Muscle layer of colon (tissue), 2 donors: ENCODE measurements at regions not wholly inside any gene's neighbourhood (a gene's known extent, or its start where the extent isn't known, plus 50 kb on each side); places are given as distances from the start of the nearest gene placed in this dataset.

Source experiments
- H3K27ac ChIP-seq: one replicate; pipeline ENCODE4 v1.7.0; 2013; ENCODE audit warnings: low read depth, mild to moderate bottlenecking, low read length, moderate library complexity
- H3K27me3 ChIP-seq, 2 donors: one replicate each; pipeline ENCODE4 v1.7.0; 2013; ENCODE audit warnings: low read length in 2 of 2, mild to moderate bottlenecking in 2 of 2; ENCODE audit not compliant: insufficient read depth in 2 of 2, control insufficient read depth in 1 of 2
- H3K36me3 ChIP-seq: one replicate; pipeline ENCODE4 v1.7.0; 2013; ENCODE audit warnings: mild to moderate bottlenecking, low read length; ENCODE audit not compliant: insufficient read depth
- H3K4me1 ChIP-seq: one replicate; pipeline ENCODE4 v1.7.0; 2013; ENCODE audit warnings: mild to moderate bottlenecking, low read length; ENCODE audit not compliant: insufficient read depth
- H3K4me3 ChIP-seq, 2 donors: one replicate each; pipeline ENCODE4 v1.7.0; 2013; ENCODE audit warnings: low read length in 2 of 2, low read depth in 1 of 2, mild to moderate bottlenecking in 1 of 2, moderate library complexity in 1 of 2
- H3K9ac ChIP-seq: one replicate; pipeline ENCODE4 v1.7.0; 2013; ENCODE audit warnings: low read length
- H3K9me3 ChIP-seq: one replicate; pipeline ENCODE4 v1.7.0; 2013; ENCODE audit warnings: mild to moderate bottlenecking, low read length
- donor health status: abdominal sarcoma.
- donor health status: Adenocarcinoma of cecum.

GRCh38 chr6:93940381-93940780 is 521.0 kb upstream of the EPHA7 start:
- no peaks in the 10 kb centered on the region for H3K9me3 ChIP-seq
- no peak overlapping the region for H3K9ac ChIP-seq
- no peak overlapping the region for H3K4me3 ChIP-seq
- no peaks in the 10 kb centered on the region for H3K36me3 ChIP-seq
- no peaks in the 10 kb centered on the region for H3K27me3 ChIP-seq
- H3K27ac ChIP-seq = no peak overlapping the region
- H3K4me1 ChIP-seq = no peaks in the 10 kb centered on the region

- H3K9me3 ChIP-seq = no peaks in the 10 kb centered on the region
- no peak overlapping the region for H3K9ac ChIP-seq
- H3K4me1 ChIP-seq = no peaks in the 10 kb centered on the region
- H3K36me3 ChIP-seq = no peaks in the 10 kb centered on the region
- no peaks in the 10 kb centered on the region for H3K27me3 ChIP-seq
- no peak overlapping the region for H3K4me3 ChIP-seq
- H3K27ac ChIP-seq = no peak overlapping the region
These were observed 512.8 kb upstream of the EPHA7 start for GRCh38 chr6:93932175-93932574.

- H3K27ac ChIP-seq = no peak overlapping the region
- H3K9ac ChIP-seq = no peak overlapping the region
- no peak overlapping the region for H3K4me3 ChIP-seq
- no peaks in the 10 kb centered on the region for H3K36me3 ChIP-seq
- no peaks in the 10 kb centered on the region for H3K9me3 ChIP-seq
- no peaks in the 10 kb centered on the region for H3K27me3 ChIP-seq
- no peaks in the 10 kb centered on the region for H3K4me1 ChIP-seq
These were observed 508.4 kb upstream of the EPHA7 start for GRCh38 chr6:93927731-93928130.

GRCh38 chr6:93919365-93919764 is 500.0 kb upstream of the EPHA7 start:
- H3K27me3 ChIP-seq = no peaks in the 10 kb centered on the region
- H3K9me3 ChIP-seq = no peaks in the 10 kb centered on the region
- H3K4me3 ChIP-seq = no peak overlapping the region
- no peak overlapping the region for H3K9ac ChIP-seq
- H3K4me1 ChIP-seq = no peaks in the 10 kb centered on the region
- no peaks in the 10 kb centered on the region for H3K36me3 ChIP-seq
- H3K27ac ChIP-seq = no peak overlapping the region

- H3K9me3 ChIP-seq = no peaks in the 10 kb centered on the region
These were observed 498.9 kb upstream of the EPHA7 start for GRCh38 chr6:93918258-93918657.

GRCh38 chr6:93917216-93917615 is 497.9 kb upstream of the EPHA7 start:
- Histone ChIP-seq H3K36me3 (no peaks in the 10 kb centered on the region), H3K4me1 (peaks cover 11% of the 10 kb centered on the region), H3K27me3 (no peaks in the 10 kb centered on the region), H3K4me3 (no peak overlapping the region), H3K27ac (no peak overlapping the region), H3K9me3 (no peaks in the 10 kb centered on the region), H3K9ac (no peak overlapping the region)

More at GRCh38 chr6:93918258-93918657, 498.9 kb upstream of the EPHA7 start:
- Histone ChIP-seq H3K36me3 (no peaks in the 10 kb centered on the region), H3K4me1 (peaks cover 7% of the 10 kb centered on the region), H3K27ac (no peak overlapping the region), H3K9ac (no peak overlapping the region), H3K4me3 (no peak overlapping the region), H3K27me3 (no peaks in the 10 kb centered on the region)

GRCh38 chr6:93916716-93917115 is 497.4 kb upstream of the EPHA7 start:
- Histone ChIP-seq H3K27ac (no peak overlapping the region), H3K36me3 (no peaks in the 10 kb centered on the region), H3K9me3 (no peaks in the 10 kb centered on the region), H3K4me3 (no peak overlapping the region), H3K27me3 (no peaks in the 10 kb centered on the region), H3K9ac (no peak overlapping the region), H3K4me1 (peaks cover 11% of the 10 kb centered on the region)

GRCh38 chr6:93915961-93916360 is 496.6 kb upstream of the EPHA7 start:
- Histone ChIP-seq H3K9ac (no peak overlapping the region), H3K27ac (no peak overlapping the region), H3K27me3 (no peaks in the 10 kb centered on the region), H3K4me3 (no peak overlapping the region), H3K9me3 (no peaks in the 10 kb centered on the region), H3K4me1 (peaks cover 11% of the 10 kb centered on the region), H3K36me3 (no peaks in the 10 kb centered on the region)

GRCh38 chr6:93902517-93902916 is 483.2 kb upstream of the EPHA7 start:
- no peaks in the 10 kb centered on the region for H3K36me3 ChIP-seq
- H3K27me3 ChIP-seq = no peaks in the 10 kb centered on the region
- no peaks in the 10 kb centered on the region for H3K9me3 ChIP-seq
- no peaks in the 10 kb centered on the region for H3K4me1 ChIP-seq
- no peak overlapping the region for H3K27ac ChIP-seq
- H3K9ac ChIP-seq = no peak overlapping the region
- no peak overlapping the region for H3K4me3 ChIP-seq

GRCh38 chr6:93900142-93900541 is 480.8 kb upstream of the EPHA7 start:
- Histone ChIP-seq H3K27ac (no peak overlapping the region), H3K27me3 (no peaks in the 10 kb centered on the region), H3K36me3 (no peaks in the 10 kb centered on the region), H3K4me3 (no peak overlapping the region), H3K4me1 (no peaks in the 10 kb centered on the region), H3K9me3 (no peaks in the 10 kb centered on the region), H3K9ac (no peak overlapping the region)

- no peak overlapping the region for H3K4me3 ChIP-seq
- no peaks in the 10 kb centered on the region for H3K36me3 ChIP-seq
- H3K9me3 ChIP-seq = no peaks in the 10 kb centered on the region
- no peak overlapping the region for H3K9ac ChIP-seq
- no peaks in the 10 kb centered on the region for H3K27me3 ChIP-seq
- H3K4me1 ChIP-seq = no peaks in the 10 kb centered on the region
- no peak overlapping the region for H3K27ac ChIP-seq
These were observed 476.7 kb upstream of the EPHA7 start for GRCh38 chr6:93896081-93896480.

- Histone ChIP-seq H3K4me1 (no peaks in the 10 kb centered on the region), H3K36me3 (no peaks in the 10 kb centered on the region), H3K27ac (no peak overlapping the region), H3K9me3 (no peaks in the 10 kb centered on the region), H3K27me3 (no peaks in the 10 kb centered on the region), H3K4me3 (no peak overlapping the region), H3K9ac (no peak overlapping the region)
These were observed 475.2 kb upstream of the EPHA7 start for GRCh38 chr6:93894521-93894920.
